Endothelial cell (in vitro differentiated cells): ENCODE measurements at regions not wholly inside any gene's neighbourhood (a gene's known extent, or its start where the extent isn't known, plus 50 kb on each side); places are given as distances from the start of the nearest gene placed in this dataset.

Experiments
- DNase-seq: peaks from one replicate; pipeline ENCODE4 v3.0.0; 2021; ENCODE audit warnings: low spot score
- H3K27ac Mint-ChIP-seq: one replicate; pipeline ENCODE4 v1.8.0; 2021; ENCODE audit warnings: mixed read lengths, inconsistent platforms; ENCODE audit not compliant: unreplicated experiment
- H3K27me3 Mint-ChIP-seq: one replicate; pipeline ENCODE4 v1.8.0; 2021; ENCODE audit warnings: mild to moderate bottlenecking, moderate library complexity, mixed read lengths, inconsistent platforms; ENCODE audit not compliant: unreplicated experiment
- H3K36me3 Mint-ChIP-seq: one replicate; pipeline ENCODE4 v1.8.0; 2021; ENCODE audit warnings: mild to moderate bottlenecking, low read depth, mixed read lengths, inconsistent platforms; ENCODE audit not compliant: unreplicated experiment
- H3K4me1 Mint-ChIP-seq: one replicate; pipeline ENCODE4 v1.8.0; 2021; ENCODE audit warnings: mild to moderate bottlenecking, mixed read lengths, inconsistent platforms; ENCODE audit not compliant: unreplicated experiment
- H3K4me3 Mint-ChIP-seq: one replicate; pipeline ENCODE4 v1.8.0; 2021; ENCODE audit warnings: mild to moderate bottlenecking, mixed read lengths, inconsistent platforms; ENCODE audit not compliant: unreplicated experiment
- H3K9me3 Mint-ChIP-seq: one replicate; pipeline ENCODE4 v1.8.0; 2021; ENCODE audit warnings: mixed read lengths, inconsistent platforms; ENCODE audit not compliant: unreplicated experiment
- CTCF ChIP-seq: fragments of 200-600 bp; sonication (generic); IDR thresholded peaks from one replicate; pipeline ENCODE4 v1.5.0; 2021; ENCODE audit warnings: antibody characterized with exemption; ENCODE audit not compliant: unreplicated experiment

GRCh38 chr10:64750672-64751071 lies 1229.5 kb downstream of the REEP3 start:
- Mint-ChIP-seq H3K27ac (no peak overlapping the region), H3K36me3 (no peaks in the 10 kb centered on the region), H3K27me3 (no peaks in the 10 kb centered on the region), H3K4me3 (no peak overlapping the region), H3K4me1 (no peaks in the 10 kb centered on the region), H3K9me3 (no peaks in the 10 kb centered on the region)
- DNase-seq, result no peak
- no peak for TF ChIP-seq CTCF

GRCh38 chr10:64753516-64753915 lies 1232.3 kb downstream of the REEP3 start:
- DNase-seq, result no peak
- H3K9me3 Mint-ChIP-seq, result no peaks in the 10 kb centered on the region
- H3K27ac Mint-ChIP-seq, result no peak overlapping the region
- H3K4me3 Mint-ChIP-seq, result no peak overlapping the region
- H3K36me3 Mint-ChIP-seq, result no peaks in the 10 kb centered on the region
- TF ChIP-seq CTCF, result no peak
- no peaks in the 10 kb centered on the region for H3K27me3 Mint-ChIP-seq
- H3K4me1 Mint-ChIP-seq, result no peaks in the 10 kb centered on the region

- no peaks in the 10 kb centered on the region for H3K9me3 Mint-ChIP-seq
- no peaks in the 10 kb centered on the region for H3K4me1 Mint-ChIP-seq
- DNase-seq, result no peak
- no peak overlapping the region for H3K4me3 Mint-ChIP-seq
- H3K27ac Mint-ChIP-seq, result no peak overlapping the region
- no peak for TF ChIP-seq CTCF
- H3K27me3 Mint-ChIP-seq, result no peaks in the 10 kb centered on the region
- H3K36me3 Mint-ChIP-seq, result no peaks in the 10 kb centered on the region
Observed at GRCh38 chr10:64760371-64760770, 1239.2 kb downstream of the REEP3 start.

- no peak for TF ChIP-seq CTCF
- no peaks in the 10 kb centered on the region for H3K36me3 Mint-ChIP-seq
- H3K27ac Mint-ChIP-seq, result no peak overlapping the region
- no peak for DNase-seq
- no peaks in the 10 kb centered on the region for H3K27me3 Mint-ChIP-seq
- no peaks in the 10 kb centered on the region for H3K9me3 Mint-ChIP-seq
- H3K4me3 Mint-ChIP-seq, result no peak overlapping the region
- H3K4me1 Mint-ChIP-seq, result no peaks in the 10 kb centered on the region
Observed at GRCh38 chr10:64762861-64763260, 1241.7 kb downstream of the REEP3 start.

- Mint-ChIP-seq H3K36me3 (no peaks in the 10 kb centered on the region), H3K4me1 (no peaks in the 10 kb centered on the region), H3K27me3 (no peaks in the 10 kb centered on the region), H3K4me3 (no peak overlapping the region), H3K27ac (no peak overlapping the region), H3K9me3 (no peaks in the 10 kb centered on the region)
- TF ChIP-seq CTCF, result no peak
- DNase-seq, result no peak
Observed at GRCh38 chr10:64765498-64765897, 1244.3 kb downstream of the REEP3 start.
